Endodermal cell (in vitro differentiated cells): ENCODE measurements at regions not wholly inside any gene's neighbourhood (a gene's known extent, or its start where the extent isn't known, plus 50 kb on each side); places are given as distances from the start of the nearest gene placed in this dataset.

Experiments used
- DNase-seq: peaks from one replicate; pipeline ENCODE4 v3.0.0-alpha.2; 2017
- H3K27ac ChIP-seq: 2 replicates; pipeline ENCODE4 v1.5.1; 2013; ENCODE audit warnings: mild to moderate bottlenecking, low read depth, low read length, moderate library complexity
- H3K27me3 ChIP-seq: 2 replicates; pipeline ENCODE4 v1.6.1; 2013; ENCODE audit warnings: mild to moderate bottlenecking, low read length, moderate library complexity; ENCODE audit not compliant: insufficient read depth, control insufficient read depth, poor library complexity, severe bottlenecking
- H3K36me3 ChIP-seq: 2 replicates; pipeline ENCODE4 v1.7.0; 2013; ENCODE audit warnings: mild to moderate bottlenecking, low read length, moderate library complexity; ENCODE audit not compliant: control insufficient read depth, insufficient read depth
- H3K4me1 ChIP-seq: one replicate; pipeline ENCODE4 v1.7.0; 2013; ENCODE audit warnings: low read length; ENCODE audit not compliant: control insufficient read depth, insufficient read depth
- H3K4me3 ChIP-seq: 2 replicates; pipeline ENCODE4 v1.5.1; 2013; ENCODE audit warnings: mild to moderate bottlenecking, low read length, moderate library complexity
- H3K9ac ChIP-seq: 2 replicates; pipeline ENCODE4 v1.6.1; 2013; ENCODE audit warnings: mild to moderate bottlenecking, low read length, moderate library complexity; ENCODE audit not compliant: poor library complexity, severe bottlenecking; ENCODE audit errors: extremely low read depth
- H3K9me3 ChIP-seq: 2 replicates; pipeline ENCODE4 v1.6.1; 2013; ENCODE audit warnings: mild to moderate bottlenecking, low read length, moderate library complexity; ENCODE audit not compliant: control insufficient read depth
- H3K27ac Mint-ChIP-seq: 2 replicates; pipeline ENCODE4 v1.8.0; 2020; ENCODE audit warnings: mixed read lengths
- H3K27me3 Mint-ChIP-seq: 2 replicates; pipeline ENCODE4 v1.8.0; 2021; ENCODE audit warnings: mild to moderate bottlenecking, mixed read lengths; ENCODE audit not compliant: insufficient read depth
- H3K36me3 Mint-ChIP-seq: 2 replicates; pipeline ENCODE4 v1.8.0; 2020; ENCODE audit warnings: low read depth, mixed read lengths
- H3K4me1 Mint-ChIP-seq: 2 replicates; pipeline ENCODE4 v1.8.0; 2020; ENCODE audit warnings: mixed read lengths
- H3K4me3 Mint-ChIP-seq: 2 replicates; pipeline ENCODE4 v1.8.0; 2020; ENCODE audit warnings: mild to moderate bottlenecking, moderate library complexity, mixed read lengths
- H3K9me3 Mint-ChIP-seq: 2 replicates; pipeline ENCODE4 v1.8.0; 2020; ENCODE audit warnings: mild to moderate bottlenecking, mixed read lengths
- CTCF ChIP-seq: fragments of 200-600 bp; sonication (generic); conservative IDR thresholded peaks from 2 replicates; pipeline ENCODE4 v1.5.0; 2021; ENCODE audit warnings: antibody characterized with exemption, mild to moderate bottlenecking
- WGBS, 2 experiments: methylation state at CpG; one replicate each; pipeline versions ENCODE4 v1.1.5 to v1.1.7; 2013; ENCODE audit warnings: missing lambda C conversion rate in 2 of 2, mixed read lengths in 1 of 2; ENCODE audit not compliant: insufficient coverage in 1 of 2, insufficient read length in 1 of 2; 5-methylcytosine and 5-hydroxymethylcytosine counted together

- WGBS, 2 experiments: 80 to 89% methylated on average over 3 to 5 of the region's 5 CpGs
- H3K36me3 ChIP-seq: no peaks in the 10 kb centered on the region
- H3K4me3 ChIP-seq: no peak overlapping the region
- no peaks in the 10 kb centered on the region for H3K4me1 ChIP-seq
- H3K27me3 ChIP-seq: no peaks in the 10 kb centered on the region
- H3K9me3 ChIP-seq: peaks cover 4% of the 10 kb centered on the region
- H3K27ac ChIP-seq: no peak overlapping the region
- Mint-ChIP-seq H3K27me3 (peaks cover 3% of the 10 kb centered on the region), H3K27ac (no peak overlapping the region), H3K9me3 (peaks cover 26% of the 10 kb centered on the region), H3K4me1 (no peaks in the 10 kb centered on the region), H3K4me3 (no peak overlapping the region), H3K36me3 (no peaks in the 10 kb centered on the region)
- no peak overlapping the region for H3K9ac ChIP-seq
- no peak for TF ChIP-seq CTCF
- DNase-seq: no peak
These were observed 103.2 kb upstream of the VSTM2B start for GRCh38 chr19:29422486-29423085.

GRCh38 chr19:29428071-29428470 is 97.7 kb upstream of the VSTM2B start:
- Mint-ChIP-seq H3K27ac (no peak overlapping the region), H3K4me3 (no peak overlapping the region), H3K27me3 (peaks cover 3% of the 10 kb centered on the region), H3K36me3 (no peaks in the 10 kb centered on the region), H3K4me1 (no peaks in the 10 kb centered on the region), H3K9me3 (peaks cover 38% of the 10 kb centered on the region)
- no peak for DNase-seq
- WGBS, 2 experiments: 77 to 92% methylated on average over 4 to 7 of the region's 7 CpGs
- Histone ChIP-seq H3K4me3 (no peak overlapping the region), H3K27me3 (no peaks in the 10 kb centered on the region), H3K9me3 (peaks cover 4% of the 10 kb centered on the region), H3K27ac (no peak overlapping the region), H3K9ac (no peak overlapping the region), H3K4me1 (no peaks in the 10 kb centered on the region), H3K36me3 (no peaks in the 10 kb centered on the region)
- no peak for TF ChIP-seq CTCF

- peaks cover 3% of the 10 kb centered on the region for H3K27me3 Mint-ChIP-seq
- peaks cover 38% of the 10 kb centered on the region for H3K9me3 Mint-ChIP-seq
- Histone ChIP-seq H3K27me3 (no peaks in the 10 kb centered on the region), H3K36me3 (no peaks in the 10 kb centered on the region), H3K9ac (no peak overlapping the region), H3K4me1 (no peaks in the 10 kb centered on the region), H3K27ac (no peak overlapping the region), H3K9me3 (peaks cover 4% of the 10 kb centered on the region), H3K4me3 (no peak overlapping the region)
- WGBS, 2 experiments: 78 to 100% methylated on average over 1 to 9 of the region's 9 CpGs
- no peak overlapping the region for H3K27ac Mint-ChIP-seq
- no peak overlapping the region for H3K4me3 Mint-ChIP-seq
- no peak for DNase-seq
- no peaks in the 10 kb centered on the region for H3K4me1 Mint-ChIP-seq
- no peak for TF ChIP-seq CTCF
- H3K36me3 Mint-ChIP-seq: no peaks in the 10 kb centered on the region
These were observed 96.8 kb upstream of the VSTM2B start for GRCh38 chr19:29429021-29429420.
